GM23248 (cell line): ENCODE measurements at regions not wholly inside any gene's neighbourhood (a gene's known extent, or its start where the extent isn't known, plus 50 kb on each side); places are given as distances from the start of the nearest gene placed in this dataset.

ENCODE experiments used
- DNase-seq: peaks from one replicate; pipeline ENCODE4 v3.0.0-alpha.2; 2015
- H2AFZ ChIP-seq: fragments of 200-600 bp; sonication (generic); 2 replicates; pipeline ENCODE4 v1.6.1; 2016; ENCODE audit warnings: antibody characterized with exemption
- H3F3A ChIP-seq: fragments of 200-600 bp; sonication (generic); 2 replicates; pipeline ENCODE4 v1.6.1; 2016; ENCODE audit warnings: mild to moderate bottlenecking, antibody characterized with exemption, mixed run types; ENCODE audit not compliant: insufficient read depth
- H3K27ac ChIP-seq: fragments of 200-600 bp; sonication (generic); 2 replicates; pipeline ENCODE4 v1.5.1; 2016; ENCODE audit warnings: mild to moderate bottlenecking
- H3K27me3 ChIP-seq: fragments of 200-600 bp; sonication (generic); replicated peaks from 2 replicates; pipeline ENCODE4 v1.6.1; 2016; ENCODE audit warnings: mild to moderate bottlenecking; ENCODE audit not compliant: insufficient read depth
- H3K36me3 ChIP-seq: fragments of 200-600 bp; sonication (generic); 2 replicates; pipeline ENCODE4 v1.6.1; 2016; ENCODE audit warnings: low read depth, mild to moderate bottlenecking
- H3K4me1 ChIP-seq: fragments of 200-600 bp; sonication (generic); 2 replicates; pipeline ENCODE4 v1.6.1; 2016; ENCODE audit warnings: mild to moderate bottlenecking; ENCODE audit not compliant: insufficient read depth
- H3K4me2 ChIP-seq: fragments of 200-600 bp; sonication (generic); one replicate; pipeline ENCODE4 v1.6.1; 2016; ENCODE audit warnings: mild to moderate bottlenecking; ENCODE audit not compliant: unreplicated experiment
- H3K4me3 ChIP-seq: fragments of 200-600 bp; sonication (generic); 2 replicates; pipeline ENCODE4 v1.5.1; 2016; ENCODE audit warnings: mild to moderate bottlenecking
- H3K79me2 ChIP-seq: fragments of 200-600 bp; sonication (generic); 2 replicates; pipeline ENCODE4 v1.6.1; 2016; ENCODE audit warnings: mild to moderate bottlenecking; ENCODE audit not compliant: insufficient read depth
- H3K9ac ChIP-seq: fragments of 200-600 bp; sonication (generic); 2 replicates; pipeline ENCODE4 v1.6.1; 2016; ENCODE audit warnings: mild to moderate bottlenecking
- H3K9me2 ChIP-seq: fragments of 200-600 bp; sonication (generic); 2 replicates; pipeline ENCODE4 v1.6.1; 2016; ENCODE audit warnings: mixed run types, mild to moderate bottlenecking, moderate library complexity; ENCODE audit not compliant: insufficient read depth
- H3K9me3 ChIP-seq: fragments of 200-600 bp; sonication (generic); one replicate; pipeline ENCODE4 v1.6.1; 2017; ENCODE audit warnings: low read depth
- H4K20me1 ChIP-seq: fragments of 200-600 bp; sonication (generic); 2 replicates; pipeline ENCODE4 v1.6.0; 2016; ENCODE audit not compliant: insufficient read depth
- EZH2 ChIP-seq: fragments of 200-600 bp; sonication (generic); IDR thresholded peaks from 2 replicates; pipeline ENCODE4 v1.6.1; 2018; ENCODE audit warnings: antibody characterized with exemption, mild to moderate bottlenecking; ENCODE audit not compliant: insufficient read depth, poor library complexity, severe bottlenecking
- EZH2phosphoT487 ChIP-seq: fragments of 200-600 bp; sonication (generic); IDR thresholded peaks from 2 replicates; pipeline ENCODE4 v1.6.1; 2018; ENCODE audit warnings: antibody characterized with exemption, moderate library complexity, mild to moderate bottlenecking, low read depth; ENCODE audit not compliant: insufficient read depth
- WGBS, 2 experiments: methylation state at CpG; one replicate each; pipeline ENCODE4 v1.1.6; 2015 to 2017; ENCODE audit warnings: low lambda C conversion rate in 2 of 2, low coverage in 1 of 2; ENCODE audit errors: missing lambda C conversion rate in 2 of 2; 5-methylcytosine and 5-hydroxymethylcytosine counted together
- in situ Hi-C: fragments of 300-500 bp; cut with MboI; formaldehyde crosslinking; loops from 2 replicates; pipeline ENCODE4 v1.15.0; 2020

- 0 out of 2 replicates have a peak, but pooled peaks cover 3% of the 10 kb centered on the region for H3K9me2 ChIP-seq
- no peak overlapping the region for H3K9ac ChIP-seq
- H3K27ac ChIP-seq = no peak overlapping the region
- H3K36me3 ChIP-seq = no peaks in the 10 kb centered on the region
- WGBS, 2 experiments = 28 to 35% methylated on average over 2 of the region's 2 CpGs
- no peak overlapping the region for H3K4me3 ChIP-seq
- H3K9me3 ChIP-seq = no peaks in the 10 kb centered on the region
- H3K4me2 ChIP-seq = no peak overlapping the region
- H3K4me1 ChIP-seq = no peaks in the 10 kb centered on the region
- TF ChIP-seq EZH2phosphoT487 (no peak), EZH2 (no peak)
- H2AFZ ChIP-seq = no peak overlapping the region
- no peak for DNase-seq
- no peaks in the 10 kb centered on the region for H3F3A ChIP-seq
- in situ Hi-C loops = no loop called here
- H3K79me2 ChIP-seq = no peaks in the 10 kb centered on the region
- no peaks in the 10 kb centered on the region for H4K20me1 ChIP-seq
- no peaks in the 10 kb centered on the region for H3K27me3 ChIP-seq
These were observed 294.4 kb upstream of the NEBL start for GRCh38 chr10:21191512-21191911.

DNA sequence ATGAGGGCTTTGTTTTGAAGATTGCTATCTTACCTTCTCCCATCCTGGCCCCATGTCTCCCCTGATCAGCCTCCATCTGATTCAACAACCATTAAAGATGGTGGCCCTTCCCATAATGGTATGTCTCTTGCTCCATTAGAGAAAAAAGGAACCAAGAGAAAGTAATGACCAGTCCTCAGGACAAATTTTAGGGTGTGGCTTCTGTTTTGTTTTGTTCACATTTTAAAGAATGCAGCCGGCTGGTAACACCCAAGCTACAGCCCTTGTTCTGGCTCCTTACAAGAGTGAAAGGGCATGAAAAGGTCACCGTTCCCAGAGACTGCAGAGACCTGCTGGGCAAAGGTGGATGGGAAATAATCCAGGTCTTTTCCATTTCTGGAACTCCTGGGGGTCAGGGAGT lies 287.9 kb upstream of the NEBL start:
- Histone ChIP-seq H4K20me1 (no peaks in the 10 kb centered on the region), H3K4me3 (no peak overlapping the region), H3K79me2 (no peaks in the 10 kb centered on the region), H3K9me2 (no peaks in the 10 kb centered on the region), H3K27me3 (no peaks in the 10 kb centered on the region; the same call in 1 of the 2 replicates), H3K4me1 (no peaks in the 10 kb centered on the region), H3K9me3 (no peaks in the 10 kb centered on the region), H3K27ac (no peak overlapping the region), H3K36me3 (no peaks in the 10 kb centered on the region), H3F3A (no peaks in the 10 kb centered on the region), H3K9ac (no peak overlapping the region), H3K4me2 (no peak overlapping the region), H2AFZ (no peak overlapping the region)
- 56 to 59% methylated on average over 2 of the region's 2 CpGs for WGBS, 2 experiments
- no peak for TF ChIP-seq EZH2phosphoT487
- no peak for TF ChIP-seq EZH2
- in situ Hi-C loops = no loop called here
- no peak for DNase-seq

DNA sequence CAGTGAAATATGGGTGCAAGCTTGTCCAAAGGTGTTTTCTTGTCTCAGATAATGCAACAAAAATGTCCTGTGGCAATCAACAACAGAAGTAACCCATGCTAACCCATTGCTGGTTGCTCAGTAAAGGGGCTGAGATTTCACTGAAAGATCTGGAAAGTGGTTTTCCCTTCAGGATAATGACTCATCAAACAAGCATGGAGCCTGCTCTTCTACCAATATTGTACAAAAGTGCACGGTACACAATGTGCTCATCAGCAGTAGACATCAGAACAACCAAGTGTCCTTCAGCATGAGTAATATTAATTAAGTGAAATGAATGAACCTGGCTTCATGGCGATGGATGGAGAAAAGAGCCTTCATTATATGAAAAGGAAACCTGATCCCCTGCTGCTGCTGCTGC lies 287.1 kb upstream of the NEBL start:
- no peaks in the 10 kb centered on the region for H3K9me2 ChIP-seq
- no peaks in the 10 kb centered on the region for H4K20me1 ChIP-seq
- H2AFZ ChIP-seq = no peak overlapping the region
- H3K9ac ChIP-seq = no peak overlapping the region
- no peaks in the 10 kb centered on the region; the same call in 1 of the 2 replicates for H3K27me3 ChIP-seq
- H3K4me2 ChIP-seq = no peak overlapping the region
- H3K36me3 ChIP-seq = no peaks in the 10 kb centered on the region
- no peak overlapping the region for H3K4me3 ChIP-seq
- TF ChIP-seq EZH2phosphoT487 (no peak), EZH2 (no peak)
- H3K4me1 ChIP-seq = no peaks in the 10 kb centered on the region
- H3F3A ChIP-seq = no peaks in the 10 kb centered on the region
- H3K79me2 ChIP-seq = no peaks in the 10 kb centered on the region
- H3K9me3 ChIP-seq = no peaks in the 10 kb centered on the region
- H3K27ac ChIP-seq = no peak overlapping the region
- DNase-seq = no peak
- WGBS, 2 experiments = 58 to 62% methylated on average over 2 of the region's 2 CpGs
- in situ Hi-C loops = no loop called here

DNA sequence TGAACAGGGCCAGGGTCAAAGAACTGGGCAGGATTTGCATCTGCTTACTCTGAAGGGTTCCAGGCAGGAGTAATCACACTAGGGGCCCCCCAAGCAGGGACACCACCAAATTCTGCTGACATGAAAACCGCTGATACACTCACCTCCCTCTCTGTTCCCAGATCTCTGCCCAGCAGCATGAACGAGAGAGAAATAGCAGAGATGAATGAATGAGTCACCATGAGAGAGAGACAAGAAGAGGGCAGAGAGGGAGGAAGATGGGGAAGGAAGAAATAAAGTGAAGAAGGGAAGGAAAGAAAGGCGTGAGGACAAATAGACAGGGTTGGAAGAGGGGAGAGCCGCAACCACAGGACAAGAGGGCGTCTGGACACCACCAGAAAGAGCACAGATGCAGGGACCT lies 285.9 kb upstream of the NEBL start:
- WGBS, 2 experiments = 46% methylated on average over 5 of the region's 5 CpGs
- H3K9me3 ChIP-seq = no peaks in the 10 kb centered on the region
- DNase-seq = no peak

GRCh38 chr10:21181451-21181850 lies 284.3 kb upstream of the NEBL start:
- DNase-seq = no peak
- no peaks in the 10 kb centered on the region for H3K9me2 ChIP-seq
- H3K9me3 ChIP-seq = no peaks in the 10 kb centered on the region
- no peaks in the 10 kb centered on the region; the same call in 1 of the 2 replicates for H3K27me3 ChIP-seq
- in situ Hi-C loops = no loop called here
- H3K4me1 ChIP-seq = no peaks in the 10 kb centered on the region
- no peak overlapping the region for H3K4me3 ChIP-seq
- TF ChIP-seq EZH2phosphoT487 = no peak
- no peak for TF ChIP-seq EZH2
- 59 to 68% methylated on average over 7 of the region's 7 CpGs for WGBS, 2 experiments
- H3F3A ChIP-seq = no peaks in the 10 kb centered on the region
- no peak overlapping the region for H3K4me2 ChIP-seq
- H4K20me1 ChIP-seq = no peaks in the 10 kb centered on the region
- H3K36me3 ChIP-seq = no peaks in the 10 kb centered on the region
- H3K27ac ChIP-seq = no peak overlapping the region
- H3K9ac ChIP-seq = no peak overlapping the region
- H2AFZ ChIP-seq = no peak overlapping the region
- H3K79me2 ChIP-seq = no peaks in the 10 kb centered on the region

More for the DNA sequence above, 285.9 kb upstream of the NEBL start:
- in situ Hi-C loops = no loop called here
- no peak overlapping the region for H3K4me2 ChIP-seq
- H3K36me3 ChIP-seq = no peaks in the 10 kb centered on the region
- no peaks in the 10 kb centered on the region for H3K4me1 ChIP-seq
- H3K27me3 ChIP-seq = no peaks in the 10 kb centered on the region; the same call in 1 of the 2 replicates
- no peak overlapping the region for H3K9ac ChIP-seq
- no peaks in the 10 kb centered on the region for H3K79me2 ChIP-seq
- TF ChIP-seq EZH2 (no peak), EZH2phosphoT487 (no peak)
- H3K27ac ChIP-seq = no peak overlapping the region
- H2AFZ ChIP-seq = no peak overlapping the region
- H3K4me3 ChIP-seq = no peak overlapping the region
- H4K20me1 ChIP-seq = no peaks in the 10 kb centered on the region
- no peaks in the 10 kb centered on the region for H3F3A ChIP-seq
- no peaks in the 10 kb centered on the region for H3K9me2 ChIP-seq
